ENCODE measurements at regions not wholly inside any gene's neighbourhood (a gene's known extent, or its start where the extent isn't known, plus 50 kb on each side); places are given as distances from the start of the nearest gene placed in this dataset.

DNA sequence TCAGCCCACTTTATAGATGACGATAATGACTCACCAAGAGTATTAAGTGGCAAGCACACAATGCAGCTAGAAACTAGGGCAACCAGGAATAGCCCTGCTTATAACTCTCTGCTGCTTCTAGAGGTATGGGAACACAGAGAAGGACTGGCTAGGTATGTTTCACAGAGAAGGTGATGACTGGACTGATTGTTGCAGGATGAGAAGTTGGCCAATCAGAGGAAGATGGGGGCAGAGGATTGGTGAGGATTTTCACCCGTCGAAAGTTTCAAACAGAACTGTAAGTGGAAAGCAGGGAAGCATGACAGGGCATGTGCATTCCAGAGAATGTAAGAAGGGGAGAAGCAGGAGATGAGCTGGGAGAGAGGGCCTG lies 222.4 kb upstream of the JUN start:
- Histone ChIP-seq H3K27me3 (ENCODE audit: control insufficient read depth, insufficient read depth, low read length) (no peaks in the 10 kb centered on the region), H3K36me3 (ENCODE audit: control insufficient read depth, insufficient read depth, low read length) (no peaks in the 10 kb centered on the region), H3K27ac (no peak overlapping the region), H3K4me1 (peaks cover 20% of the 10 kb centered on the region), H3K4me3 (ENCODE audit: low read depth, low read length) (no peak overlapping the region), H3K9me3 (ENCODE audit: control insufficient read depth, low read length) (no peaks in the 10 kb centered on the region), H2AFZ (no peak overlapping the region), H3K9ac (no peak overlapping the region), H3K79me2 (no peaks in the 10 kb centered on the region), H3K4me2 (ENCODE audit: low read length) (no peak overlapping the region)
- TF ChIP-seq, protein P1, sequence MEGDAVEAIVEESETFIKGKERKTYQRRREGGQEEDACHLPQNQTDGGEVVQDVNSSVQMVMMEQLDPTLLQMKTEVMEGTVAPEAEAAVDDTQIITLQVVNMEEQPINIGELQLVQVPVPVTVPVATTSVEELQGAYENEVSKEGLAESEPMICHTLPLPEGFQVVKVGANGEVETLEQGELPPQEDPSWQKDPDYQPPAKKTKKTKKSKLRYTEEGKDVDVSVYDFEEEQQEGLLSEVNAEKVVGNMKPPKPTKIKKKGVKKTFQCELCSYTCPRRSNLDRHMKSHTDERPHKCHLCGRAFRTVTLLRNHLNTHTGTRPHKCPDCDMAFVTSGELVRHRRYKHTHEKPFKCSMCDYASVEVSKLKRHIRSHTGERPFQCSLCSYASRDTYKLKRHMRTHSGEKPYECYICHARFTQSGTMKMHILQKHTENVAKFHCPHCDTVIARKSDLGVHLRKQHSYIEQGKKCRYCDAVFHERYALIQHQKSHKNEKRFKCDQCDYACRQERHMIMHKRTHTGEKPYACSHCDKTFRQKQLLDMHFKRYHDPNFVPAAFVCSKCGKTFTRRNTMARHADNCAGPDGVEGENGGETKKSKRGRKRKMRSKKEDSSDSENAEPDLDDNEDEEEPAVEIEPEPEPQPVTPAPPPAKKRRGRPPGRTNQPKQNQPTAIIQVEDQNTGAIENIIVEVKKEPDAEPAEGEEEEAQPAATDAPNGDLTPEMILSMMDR (IDR thresholded peaks at IDR 0.05), result no peak

DNA sequence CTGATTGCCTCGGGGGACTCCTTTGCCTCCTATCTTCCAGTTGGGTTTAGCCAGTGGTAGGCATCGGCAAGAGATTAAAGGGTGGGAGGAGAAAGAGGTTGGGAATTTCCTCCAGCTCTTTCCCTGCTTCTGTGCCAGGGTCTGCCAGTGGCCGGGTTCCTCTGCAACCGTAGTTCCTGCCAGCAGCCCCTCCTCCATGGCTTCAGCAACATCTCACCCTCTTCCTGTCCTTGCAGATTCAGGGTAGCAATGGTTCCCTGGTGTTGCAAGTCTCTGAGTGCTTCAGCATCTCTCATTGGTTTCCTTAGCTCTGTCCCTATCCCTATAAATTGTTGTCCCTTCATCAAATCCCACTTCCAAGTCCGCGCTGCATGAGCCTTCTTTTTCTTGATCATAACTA lies 223.1 kb upstream of the JUN start:
- TF ChIP-seq, protein P1 (IDR thresholded peaks at IDR 0.05), result no peak
- Histone ChIP-seq H3K9me3 (ENCODE audit: control insufficient read depth, low read length) (no peaks in the 10 kb centered on the region), H3K4me3 (ENCODE audit: low read depth, low read length) (no peak overlapping the region), H3K79me2 (no peaks in the 10 kb centered on the region), H3K4me2 (ENCODE audit: low read length) (no peak overlapping the region), H3K27me3 (ENCODE audit: control insufficient read depth, insufficient read depth, low read length) (no peaks in the 10 kb centered on the region), H3K27ac (peak overlapping the region; percentile 60), H3K36me3 (ENCODE audit: control insufficient read depth, insufficient read depth, low read length) (no peaks in the 10 kb centered on the region), H3K9ac (no peak overlapping the region), H2AFZ (no peak overlapping the region), H3K4me1 (peaks cover 21% of the 10 kb centered on the region)

DNA sequence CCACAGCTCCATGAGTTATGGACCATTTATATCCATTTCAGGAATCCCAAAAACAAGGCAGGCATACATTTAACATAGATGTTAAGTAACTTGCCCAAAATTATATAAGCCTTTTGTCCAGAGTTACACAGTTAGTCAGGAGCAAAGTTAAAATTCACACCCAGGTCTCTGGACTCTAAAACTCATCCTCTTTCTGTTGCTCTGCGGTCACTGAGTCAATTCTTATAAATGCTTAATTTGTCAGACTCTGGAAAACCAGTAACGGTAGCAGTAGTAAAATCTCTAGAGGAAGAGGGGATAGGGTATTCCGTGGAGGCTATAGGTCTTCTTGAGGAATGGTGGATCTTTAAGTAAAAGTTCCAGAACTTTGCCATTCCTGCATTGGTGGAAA lies 223.6 kb upstream of the JUN start:
- Histone ChIP-seq H3K36me3 (ENCODE audit: control insufficient read depth, insufficient read depth, low read length) (no peaks in the 10 kb centered on the region), H3K9me3 (ENCODE audit: control insufficient read depth, low read length) (no peaks in the 10 kb centered on the region), H3K9ac (no peak overlapping the region), H3K4me3 (ENCODE audit: low read depth, low read length) (no peak overlapping the region), H3K4me2 (ENCODE audit: low read length) (no peak overlapping the region), H3K79me2 (no peaks in the 10 kb centered on the region), H3K27ac (peak overlapping the region; percentile 60), H3K27me3 (ENCODE audit: control insufficient read depth, insufficient read depth, low read length) (no peaks in the 10 kb centered on the region), H2AFZ (peak overlapping the region; percentile 64), H3K4me1 (peaks cover 21% of the 10 kb centered on the region)
- TF ChIP-seq, protein P1 (IDR thresholded peaks at IDR 0.05), result no peak

DNA sequence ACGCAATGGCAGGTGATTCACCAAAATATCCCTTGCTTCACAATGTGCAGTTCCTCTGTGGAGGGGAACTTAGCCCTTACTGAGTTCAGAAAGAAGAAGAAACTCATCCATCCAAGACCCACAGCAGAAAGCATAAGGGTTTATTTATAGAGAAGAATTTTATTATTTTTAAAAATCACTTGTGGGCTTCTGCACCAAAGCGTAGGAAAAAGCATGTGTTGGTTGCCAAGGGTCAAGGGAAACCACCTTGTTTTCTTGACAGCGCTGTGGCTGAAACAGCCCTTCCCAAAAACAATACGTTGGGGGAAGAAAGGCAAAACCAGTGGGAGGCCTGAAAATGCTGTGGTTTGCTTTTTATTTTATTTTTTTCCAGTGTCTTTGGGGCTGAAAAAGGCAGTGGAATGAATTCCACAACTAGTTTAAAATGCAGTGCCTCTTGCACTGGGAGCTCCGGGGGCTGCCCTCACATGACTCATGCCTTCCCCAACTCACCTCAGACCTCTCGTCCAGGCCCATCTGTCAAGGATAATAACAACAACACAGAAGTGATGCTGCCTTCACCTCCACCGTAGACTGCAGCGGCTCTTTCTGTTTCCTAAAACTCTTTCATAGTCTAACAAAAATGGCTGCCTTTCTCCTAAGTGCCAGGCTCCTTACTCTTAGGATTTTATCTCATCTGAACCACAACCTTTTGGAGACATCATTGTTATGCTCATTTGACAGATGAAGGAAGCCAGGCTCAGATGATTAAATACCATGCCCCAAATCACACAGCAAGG lies 224.2 kb upstream of the JUN start:
- peaks cover 25% of the 10 kb centered on the region for H3K4me1 ChIP-seq
- peak overlapping the region; percentile 60 for H3K27ac ChIP-seq
- H3K36me3 ChIP-seq (ENCODE audit: control insufficient read depth, insufficient read depth, low read length), result no peaks in the 10 kb centered on the region

More for the DNA sequence above, 224.2 kb upstream of the JUN start:
- peak overlapping the region; percentile 64 for H2AFZ ChIP-seq
- no peaks in the 10 kb centered on the region for H3K27me3 ChIP-seq (ENCODE audit: control insufficient read depth, insufficient read depth, low read length)
- no peak overlapping the region for H3K4me2 ChIP-seq (ENCODE audit: low read length)
- H3K9ac ChIP-seq, result no peak overlapping the region
- TF ChIP-seq, protein P1 (IDR thresholded peaks at IDR 0.05), result no peak
- no peak overlapping the region for H3K4me3 ChIP-seq (ENCODE audit: low read depth, low read length)
- no peaks in the 10 kb centered on the region for H3K9me3 ChIP-seq (ENCODE audit: control insufficient read depth, low read length)
- H3K79me2 ChIP-seq, result no peaks in the 10 kb centered on the region
